NCI-H226 (cell line): ENCODE measurements at regions not wholly inside any gene's neighbourhood (a gene's known extent, or its start where the extent isn't known, plus 50 kb on each side); places are given as distances from the start of the nearest gene placed in this dataset.

Source experiments
- DNase-seq: peaks from one replicate; pipeline ENCODE4 v3.0.0-alpha.2; 2015

GRCh38 chr1:61627365-61627764 is 97.6 kb downstream of the TM2D1 start:
- no peak for DNase-seq

- no peak for DNase-seq
Observed at GRCh38 chr1:61626816-61627215, 98.1 kb downstream of the TM2D1 start.

GRCh38 chr1:61623852-61624251 is 101.1 kb downstream of the TM2D1 start:
- DNase-seq, result no peak

GRCh38 chr1:61620536-61620935 is 104.4 kb downstream of the TM2D1 start:
- DNase-seq, result no peak

GRCh38 chr1:61618755-61619154 is 106.2 kb downstream of the TM2D1 start:
- no peak for DNase-seq

- DNase-seq, result no peak
Observed at GRCh38 chr1:61618193-61618592, 106.7 kb downstream of the TM2D1 start.

- no peak for DNase-seq
Observed at GRCh38 chr1:61616830-61617229, 108.1 kb downstream of the TM2D1 start.

- DNase-seq, result no peak
Observed at GRCh38 chr1:61612602-61613001, 112.3 kb downstream of the TM2D1 start.

- DNase-seq, result no peak
Observed at GRCh38 chr1:61609040-61609439, 115.9 kb downstream of the TM2D1 start.

GRCh38 chr1:61607448-61607847 is 117.5 kb downstream of the TM2D1 start:
- no peak for DNase-seq

GRCh38 chr1:61606448-61607312 is 118.3 kb downstream of the TM2D1 start:
- DNase-seq, result peak; percentile 24

- DNase-seq, result peak; percentile 11
Observed at GRCh38 chr1:61605607-61606321, 119.2 kb downstream of the TM2D1 start.

GRCh38 chr1:61604684-61605083 is 120.3 kb downstream of the TM2D1 start:
- DNase-seq, result no peak

- no peak for DNase-seq
Observed at GRCh38 chr1:61604261-61604660, 120.7 kb downstream of the TM2D1 start.

- no peak for DNase-seq
Observed at GRCh38 chr1:61602663-61603062, 122.3 kb downstream of the TM2D1 start.

- DNase-seq, result no peak
Observed at GRCh38 chr1:61597601-61598000, 127.3 kb downstream of the TM2D1 start.

GRCh38 chr1:61593331-61593730 is 131.6 kb downstream of the TM2D1 start:
- no peak for DNase-seq

GRCh38 chr1:61591351-61591750 is 133.6 kb downstream of the TM2D1 start:
- DNase-seq, result no peak

- DNase-seq, result peak; percentile 52
Observed at GRCh38 chr1:61588736-61589672, 135.9 kb downstream of the TM2D1 start.

GRCh38 chr1:61585714-61586113 is 139.2 kb downstream of the TM2D1 start:
- peak; percentile 6 for DNase-seq

GRCh38 chr1:61583703-61584102 is 141.2 kb downstream of the TM2D1 start:
- DNase-seq, result no peak

- no peak for DNase-seq
Observed at GRCh38 chr1:61581251-61581650, 143.7 kb downstream of the TM2D1 start.

GRCh38 chr1:61580417-61580816 is 144.5 kb downstream of the TM2D1 start:
- DNase-seq, result no peak
